K562 (cell line): ENCODE measurements at regions not wholly inside any gene's neighbourhood (a gene's known extent, or its start where the extent isn't known, plus 50 kb on each side); places are given as distances from the start of the nearest gene placed in this dataset.

Experiments used
- ATAC-seq: fragments of 200-7000 bp; cut with Tn5 transposase; 3 replicates; pipeline ENCODE4 v1.9.1; 2020; ENCODE audit warnings: moderate library complexity
- BruUV-seq: library from RNA; stranded (reverse); fragments of 400-500 nt; replicated peaks from 2 replicates; lab custom pipeline; 2021; lab: Mats Ljungman, UMichigan
- CTCF ChIA-PET: fragments of 300-600 bp; formaldehyde crosslinking; extraction: SDS; loops from one replicate; lab custom pipeline; 2021; ENCODE audit warnings: low intra/inter-chr PET ratio; lab: Yijun Ruan, JAX
- POLR2A ChIA-PET: fragments of 300-600, 350-650 bp; sonication (Branson Sonifier 250); formaldehyde crosslinking; extraction: SDS; loops from one replicate; lab custom pipeline; 2021; ENCODE audit warnings: antibody characterized with exemption, inconsistent platforms; lab: Yijun Ruan, JAX
- DNase-seq, 4 experiments: peaks; one replicate each; pipeline versions ENCODE4 v3.0.0 to v3.0.0-alpha.2; 2011 to 2018; ENCODE audit warnings: low spot score in 3 of 4, mixed read lengths in 3 of 4; ENCODE audit errors: extremely low read depth in 1 of 4
- FAIRE-seq: peaks from 2 replicates; lab custom pipeline; 2011; peaks lifted over from hg19 to GRCh38; lab: Jason Lieb, UNC
- H2AFZ ChIP-seq: 2 replicates; pipeline ENCODE4 v1.6.0; 2011; ENCODE audit warnings: low read depth, low read length, control low read depth, inconsistent platforms
- H3K27ac ChIP-seq: fragments of 200-600 bp; 3 replicates; pipeline ENCODE4 v1.8.0; 2011; ENCODE audit warnings: low read depth, mild to moderate bottlenecking, control low read depth, inconsistent platforms, low read length, moderate library complexity, mixed read lengths; ENCODE audit errors: extremely low read depth
- H3K27me3 ChIP-seq, 2 experiments: fragments of 300-600 bp in 1 of 2; 2 replicates in 1 of 2; 3 replicates in 1 of 2; pipeline versions ENCODE4 v1.6.0 to v1.8.0; 2011; ENCODE audit warnings: inconsistent platforms in 2 of 2, low read length in 2 of 2, mild to moderate bottlenecking in 1 of 2, mixed read lengths in 1 of 2, moderate library complexity in 1 of 2; ENCODE audit not compliant: control insufficient read depth in 2 of 2, insufficient read depth in 2 of 2
- H3K36me3 ChIP-seq: fragments of 300-600 bp; 3 replicates; pipeline ENCODE4 v1.8.0; 2011; ENCODE audit warnings: mild to moderate bottlenecking, low read length, inconsistent platforms; ENCODE audit not compliant: control insufficient read depth, insufficient read depth
- H3K4me1 ChIP-seq, 2 experiments: fragments of 200-600 bp in 1 of 2; replicated peaks in 1 of 2; 2 replicates in 1 of 2; 3 replicates in 1 of 2; pipeline versions ENCODE4 v1.5.1 to v1.8.0; 2011; ENCODE audit warnings: inconsistent platforms in 2 of 2, low read length in 2 of 2, mild to moderate bottlenecking in 1 of 2, mixed read lengths in 1 of 2, moderate library complexity in 1 of 2; ENCODE audit not compliant: control insufficient read depth in 2 of 2, insufficient read depth in 2 of 2
- H3K4me2 ChIP-seq: 2 replicates; pipeline ENCODE4 v1.6.1; 2011; ENCODE audit warnings: low read length, control low read depth, inconsistent platforms, mixed read lengths; ENCODE audit not compliant: insufficient read depth
- H3K4me3 ChIP-seq: fragments of 200-600 bp; sonication (generic), shearing (Covaris generic); 2 replicates; pipeline ENCODE4 v1.5.1; 2016; ENCODE audit warnings: control low read depth, inconsistent platforms
- H3K79me2 ChIP-seq: fragments of 200-600 bp; 3 replicates; pipeline ENCODE4 v1.8.0; 2011; ENCODE audit warnings: low read length, inconsistent platforms; ENCODE audit not compliant: control insufficient read depth, insufficient read depth
- H3K9ac ChIP-seq, 2 experiments: 2 replicates each; pipeline versions ENCODE4 v1.6.0 to v1.6.1; 2011; ENCODE audit warnings: low read depth in 2 of 2, low read length in 2 of 2, control low read depth in 1 of 2, inconsistent platforms in 1 of 2, mild to moderate bottlenecking in 1 of 2, mixed read lengths in 1 of 2; ENCODE audit not compliant: insufficient read depth in 1 of 2
- H3K9me1 ChIP-seq: one replicate; pipeline ENCODE4 v1.6.0; 2011; ENCODE audit warnings: inconsistent platforms, mild to moderate bottlenecking, low read length, moderate library complexity; ENCODE audit not compliant: control insufficient read depth, insufficient read depth
- H3K9me3 ChIP-seq: replicated peaks from 2 replicates; pipeline ENCODE4 v1.5.1; 2011; ENCODE audit warnings: low read depth, low read length, inconsistent platforms; ENCODE audit not compliant: control insufficient read depth, insufficient read depth
- H4K20me1 ChIP-seq: replicated peaks from 2 replicates; pipeline ENCODE4 v1.6.1; 2011; ENCODE audit warnings: low read length, inconsistent platforms, mixed read lengths; ENCODE audit not compliant: control insufficient read depth, insufficient read depth
- CBFA2T2 ChIP-seq: fragments of 450-650 bp; conservative IDR thresholded peaks from 2 replicates; pipeline ENCODE4 v1.6.1; 2017; ENCODE audit warnings: mild to moderate bottlenecking
- CEBPB ChIP-seq: fragments of 450-650 bp; IDR thresholded peaks from 2 replicates; pipeline ENCODE4 v1.6.1; 2016; ENCODE audit warnings: missing genetic modification characterization, missing compliant biosample characterization
- FOXK1 ChIP-seq: sonication (generic); formaldehyde crosslinking; IDR thresholded peaks from 2 replicates; pipeline ENCODE4 v1.8.0; 2022; ENCODE audit warnings: missing genetic modification reagents, mild to moderate bottlenecking, borderline replicate concordance
- FOXP1 ChIP-seq: sonication (generic); formaldehyde crosslinking; IDR thresholded peaks from 2 replicates; pipeline ENCODE4 v1.8.0; 2022; ENCODE audit warnings: mild to moderate bottlenecking, missing genetic modification reagents
- HDAC2 ChIP-seq: fragments of 450-650 bp; IDR thresholded peaks from 2 replicates; pipeline ENCODE4 v1.6.1; 2016; ENCODE audit warnings: mild to moderate bottlenecking
- HDGF ChIP-seq: fragments of 450-650 bp; IDR thresholded peaks from 2 replicates; pipeline ENCODE4 v1.6.1; 2016
- HMG20B ChIP-seq: fragments of 250-450 bp; sonication (Bioruptor Pico); IDR thresholded peaks from 2 replicates; pipeline ENCODE4 v1.5.0; 2021; ENCODE audit warnings: mild to moderate bottlenecking
- L3MBTL2 ChIP-seq: fragments of 450-650 bp; IDR thresholded peaks from 2 replicates; pipeline ENCODE4 v1.6.1; 2016; ENCODE audit warnings: mild to moderate bottlenecking, moderate library complexity
- MCM3 ChIP-seq: fragments of 450-650 bp; IDR thresholded peaks from 2 replicates; pipeline ENCODE4 v1.6.1; 2016
- MEF2A ChIP-seq: IDR thresholded peaks from 2 replicates; pipeline ENCODE4 v1.6.1; 2011; ENCODE audit warnings: low read depth, mild to moderate bottlenecking, low read length, moderate library complexity; ENCODE audit not compliant: control insufficient read depth
- PHB2 ChIP-seq: fragments of 450-650 bp; IDR thresholded peaks from 2 replicates; pipeline ENCODE4 v1.6.1; 2017; ENCODE audit warnings: low read depth
- RB1 ChIP-seq: fragments of 450-650 bp; IDR thresholded peaks from 2 replicates; pipeline ENCODE4 v1.6.1; 2017; ENCODE audit warnings: low read depth, mild to moderate bottlenecking
- ZNF133 ChIP-seq: fragments of 250-450 bp; sonication (Bioruptor Pico); IDR thresholded peaks from 2 replicates; pipeline ENCODE4 v1.4.0; 2020; ENCODE audit warnings: mild to moderate bottlenecking
- ZNF165 ChIP-seq: fragments of 250-450 bp; sonication (Bioruptor Pico); IDR thresholded peaks from 2 replicates; pipeline ENCODE4 v1.4.0; 2020; ENCODE audit warnings: borderline replicate concordance
- ZNF175 ChIP-seq: fragments of 200-800 bp; sonication (Bioruptor generic); IDR thresholded peaks from 2 replicates; pipeline ENCODE4 v1.6.1; 2016; ENCODE audit warnings: low read depth, mild to moderate bottlenecking, missing genetic modification characterization, missing compliant biosample characterization
- ZNF311 ChIP-seq: fragments of 250-450 bp; sonication (Bioruptor Pico); IDR thresholded peaks from 2 replicates; pipeline ENCODE4 v1.4.0; 2020; ENCODE audit warnings: mild to moderate bottlenecking, moderate library complexity
- ZNF384 ChIP-seq: IDR thresholded peaks from 2 replicates; pipeline ENCODE4 v1.6.1; 2012; ENCODE audit warnings: low read depth, low read length, improper control_type of control experiment
- in situ Hi-C: fragments of 300-500 bp; cut with MboI; formaldehyde crosslinking; loops from 4 replicates; pipeline ENCODE4 v1.15.0; 2018; ENCODE audit warnings: inconsistent platforms, mixed read lengths
- intact Hi-C: fragments of 100-400 bp; cut with micrococcal nuclease; formaldehyde crosslinking; loops from 2 replicates; pipeline ENCODE4 v1.14.2; 2022
- TF ChIP-seq, protein P1 (sequence below), 2 experiments: fragments of 150-350 bp in 1 of 2; IDR thresholded peaks; 2 replicates each; pipeline ENCODE4 v1.6.1; 2012 to 2016; ENCODE audit warnings: low read depth in 2 of 2, low read length in 2 of 2, mild to moderate bottlenecking in 1 of 2, moderate library complexity in 1 of 2
- TF ChIP-seq, protein P2 (sequence below), 3 experiments: fragments of 200-800 bp in 1 of 3; sonication (Bioruptor generic) in 1 of 3; sonication (generic) in 1 of 3; formaldehyde crosslinking in 1 of 3; IDR thresholded peaks; 2 replicates each; pipeline versions ENCODE4 v1.6.1 to v1.8.0; 2016 to 2022; ENCODE audit warnings: mild to moderate bottlenecking in 2 of 3, missing compliant biosample characterization in 2 of 3, missing genetic modification characterization in 2 of 3, missing genetic modification reagents in 1 of 3
- TF ChIP-seq, protein P3 (sequence below): sonication (generic); formaldehyde crosslinking; IDR thresholded peaks from 2 replicates; pipeline ENCODE4 v1.8.0; 2022; ENCODE audit warnings: mild to moderate bottlenecking, missing genetic modification reagents

DNA sequence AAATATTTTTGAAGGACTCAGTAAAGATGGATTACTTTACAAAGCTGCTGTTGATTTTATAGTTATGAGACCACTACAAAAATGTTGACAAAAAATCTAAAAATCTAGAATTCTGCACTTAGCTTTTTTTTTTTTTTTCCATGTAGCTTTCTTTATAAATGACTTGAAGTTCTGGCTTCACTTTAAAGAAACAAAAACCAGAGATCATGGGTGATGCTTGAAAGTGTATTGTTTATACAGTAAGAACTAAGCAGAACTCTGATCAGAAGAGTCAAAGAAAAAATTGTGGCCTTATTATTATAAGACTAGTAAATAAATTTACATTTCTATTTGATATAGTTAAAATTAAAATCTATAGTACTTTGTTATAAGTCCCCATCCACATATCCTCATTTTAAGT is 301.7 kb downstream of the BLID start:
- POLR2A ChIA-PET: no interaction called here
- no peak overlapping the region for H3K27ac ChIP-seq
- H3K9me1 ChIP-seq: no peaks in the 10 kb centered on the region
- TF ChIP-seq FOXK1 (CRISPR knock-in tag) (no peak), ZNF133 (CRISPR knock-in tag) (no peak), MCM3 (no peak), FOXP1 (CRISPR knock-in tag) (no peak), CBFA2T2 (no peak), ZNF175 (CRISPR knock-in tag) (no peak), L3MBTL2 (no peak), ZNF165 (CRISPR knock-in tag) (no peak), ZNF384 (no peak), RB1 (no peak), HDAC2 (no peak), CEBPB (tag) (no peak), HMG20B (CRISPR knock-in tag) (no peak), PHB2 (no peak), ZNF311 (no peak), MEF2A (no peak), HDGF (no peak)
- TF ChIP-seq, protein P1, sequence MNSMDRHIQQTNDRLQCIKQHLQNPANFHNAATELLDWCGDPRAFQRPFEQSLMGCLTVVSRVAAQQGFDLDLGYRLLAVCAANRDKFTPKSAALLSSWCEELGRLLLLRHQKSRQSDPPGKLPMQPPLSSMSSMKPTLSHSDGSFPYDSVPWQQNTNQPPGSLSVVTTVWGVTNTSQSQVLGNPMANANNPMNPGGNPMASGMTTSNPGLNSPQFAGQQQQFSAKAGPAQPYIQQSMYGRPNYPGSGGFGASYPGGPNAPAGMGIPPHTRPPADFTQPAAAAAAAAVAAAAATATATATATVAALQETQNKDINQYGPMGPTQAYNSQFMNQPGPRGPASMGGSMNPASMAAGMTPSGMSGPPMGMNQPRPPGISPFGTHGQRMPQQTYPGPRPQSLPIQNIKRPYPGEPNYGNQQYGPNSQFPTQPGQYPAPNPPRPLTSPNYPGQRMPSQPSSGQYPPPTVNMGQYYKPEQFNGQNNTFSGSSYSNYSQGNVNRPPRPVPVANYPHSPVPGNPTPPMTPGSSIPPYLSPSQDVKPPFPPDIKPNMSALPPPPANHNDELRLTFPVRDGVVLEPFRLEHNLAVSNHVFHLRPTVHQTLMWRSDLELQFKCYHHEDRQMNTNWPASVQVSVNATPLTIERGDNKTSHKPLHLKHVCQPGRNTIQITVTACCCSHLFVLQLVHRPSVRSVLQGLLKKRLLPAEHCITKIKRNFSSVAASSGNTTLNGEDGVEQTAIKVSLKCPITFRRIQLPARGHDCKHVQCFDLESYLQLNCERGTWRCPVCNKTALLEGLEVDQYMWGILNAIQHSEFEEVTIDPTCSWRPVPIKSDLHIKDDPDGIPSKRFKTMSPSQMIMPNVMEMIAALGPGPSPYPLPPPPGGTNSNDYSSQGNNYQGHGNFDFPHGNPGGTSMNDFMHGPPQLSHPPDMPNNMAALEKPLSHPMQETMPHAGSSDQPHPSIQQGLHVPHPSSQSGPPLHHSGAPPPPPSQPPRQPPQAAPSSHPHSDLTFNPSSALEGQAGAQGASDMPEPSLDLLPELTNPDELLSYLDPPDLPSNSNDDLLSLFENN (IDR thresholded peaks at IDR 0.05; ENCODE audit: low read depth in 2 of 2, low read length in 2 of 2): no peak
- TF ChIP-seq, protein P2, sequence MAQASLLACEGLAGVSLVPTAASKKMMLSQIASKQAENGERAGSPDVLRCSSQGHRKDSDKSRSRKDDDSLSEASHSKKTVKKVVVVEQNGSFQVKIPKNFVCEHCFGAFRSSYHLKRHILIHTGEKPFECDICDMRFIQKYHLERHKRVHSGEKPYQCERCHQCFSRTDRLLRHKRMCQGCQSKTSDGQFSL (CRISPR knock-in tag; IDR thresholded peaks at IDR 0.05): no peak
- TF ChIP-seq, protein P2 (tag; IDR thresholded peaks at IDR 0.05): no peak
- TF ChIP-seq, protein P3, sequence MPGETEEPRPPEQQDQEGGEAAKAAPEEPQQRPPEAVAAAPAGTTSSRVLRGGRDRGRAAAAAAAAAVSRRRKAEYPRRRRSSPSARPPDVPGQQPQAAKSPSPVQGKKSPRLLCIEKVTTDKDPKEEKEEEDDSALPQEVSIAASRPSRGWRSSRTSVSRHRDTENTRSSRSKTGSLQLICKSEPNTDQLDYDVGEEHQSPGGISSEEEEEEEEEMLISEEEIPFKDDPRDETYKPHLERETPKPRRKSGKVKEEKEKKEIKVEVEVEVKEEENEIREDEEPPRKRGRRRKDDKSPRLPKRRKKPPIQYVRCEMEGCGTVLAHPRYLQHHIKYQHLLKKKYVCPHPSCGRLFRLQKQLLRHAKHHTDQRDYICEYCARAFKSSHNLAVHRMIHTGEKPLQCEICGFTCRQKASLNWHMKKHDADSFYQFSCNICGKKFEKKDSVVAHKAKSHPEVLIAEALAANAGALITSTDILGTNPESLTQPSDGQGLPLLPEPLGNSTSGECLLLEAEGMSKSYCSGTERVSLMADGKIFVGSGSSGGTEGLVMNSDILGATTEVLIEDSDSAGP (CRISPR knock-in tag): no peak
- no peaks in the 10 kb centered on the region for H3K4me1 ChIP-seq
- H4K20me1 ChIP-seq: no peaks in the 10 kb centered on the region
- CTCF ChIA-PET: no interaction called here
- no peaks in the 10 kb centered on the region for H3K79me2 ChIP-seq
- ATAC-seq: no peak
- no TSS peak for BruUV-seq
- no peak overlapping the region for H2AFZ ChIP-seq
- no peak overlapping the region for H3K4me3 ChIP-seq
- no peaks in the 10 kb centered on the region for H3K36me3 ChIP-seq
- no peaks in the 10 kb centered on the region for H3K9me3 ChIP-seq
- in situ Hi-C loops: no loop called here
- FAIRE-seq: no peak
- no peak for DNase-seq
- intact Hi-C loops: no loop called here
- no peaks in the 10 kb centered on the region for H3K27me3 ChIP-seq
- H3K9ac ChIP-seq: no peak overlapping the region
- H3K4me2 ChIP-seq: no peak overlapping the region
